Body of pancreas (tissue), 4 donors: ENCODE measurements at regions not wholly inside any gene's neighbourhood (a gene's known extent, or its start where the extent isn't known, plus 50 kb on each side); places are given as distances from the start of the nearest gene placed in this dataset.

Experiments used
- ATAC-seq: fragments of 150-250 bp; one replicate; pipeline ENCODE4 v1.9.1; 2016
- DNase-seq, 4 donors: peaks; one replicate each; pipeline ENCODE4 v3.0.0-alpha.2; 2019
- H3K27ac ChIP-seq, 4 donors: fragments of 200-600 bp; sonication (generic); 1 replicate in 3 of 4; 2 replicates in 1 of 4; pipeline versions ENCODE4 v1.5.1 to v1.6.1; 2016 to 2019; ENCODE audit warnings: mild to moderate bottlenecking in 1 of 4, mixed read lengths in 1 of 4, moderate library complexity in 1 of 4
- H3K27me3 ChIP-seq, 2 donors: fragments of 200-600 bp; sonication (generic); one replicate each; pipeline ENCODE4 v1.6.0; 2016; ENCODE audit warnings: mild to moderate bottlenecking in 1 of 2
- H3K36me3 ChIP-seq, 2 donors: fragments of 200-600 bp; sonication (generic); replicated peaks in 1 of 2; 2 replicates each; pipeline ENCODE4 v1.5.1; 2016; ENCODE audit warnings: low read depth in 2 of 2; ENCODE audit not compliant: insufficient read depth in 1 of 2
- H3K4me1 ChIP-seq: fragments of 200-600 bp; sonication (generic); one replicate; pipeline ENCODE4 v1.6.0; 2016
- H3K4me3 ChIP-seq, 2 donors: fragments of 200-600 bp; sonication (generic); 1 replicate in 1 of 2; 2 replicates in 1 of 2; pipeline ENCODE4 v1.5.1; 2016 to 2019
- H3K9me3 ChIP-seq, 3 donors: fragments of 200-600 bp; sonication (generic); 1 replicate in 2 of 3; 2 replicates in 1 of 3; pipeline ENCODE4 v1.5.1; 2016
- POLR2A ChIP-seq, 3 donors: fragments of 450-650 bp; IDR thresholded peaks; one replicate each; pipeline ENCODE4 v1.6.1; 2016; ENCODE audit warnings: antibody characterized with exemption in 3 of 3, mild to moderate bottlenecking in 2 of 3
- WGBS, 2 donors: methylation state at CpG; one replicate each; pipeline ENCODE4 v1.1.5; 2017; 5-methylcytosine and 5-hydroxymethylcytosine counted together
- intact Hi-C: fragments of 100-400 bp; cut with DNase I; formaldehyde crosslinking; loops from one replicate; pipeline ENCODE4 v1.15.1; 2023
- TF ChIP-seq, protein P1 (sequence below), 7 experiments: fragments of 450-650 bp in 4 of 7; fragments of 200-600 bp in 3 of 7; sonication (generic) in 3 of 7; IDR thresholded peaks; one replicate each; pipeline ENCODE4 v1.5.1; 2016 to 2019; ENCODE audit warnings: antibody characterized with exemption in 7 of 7

DNA sequence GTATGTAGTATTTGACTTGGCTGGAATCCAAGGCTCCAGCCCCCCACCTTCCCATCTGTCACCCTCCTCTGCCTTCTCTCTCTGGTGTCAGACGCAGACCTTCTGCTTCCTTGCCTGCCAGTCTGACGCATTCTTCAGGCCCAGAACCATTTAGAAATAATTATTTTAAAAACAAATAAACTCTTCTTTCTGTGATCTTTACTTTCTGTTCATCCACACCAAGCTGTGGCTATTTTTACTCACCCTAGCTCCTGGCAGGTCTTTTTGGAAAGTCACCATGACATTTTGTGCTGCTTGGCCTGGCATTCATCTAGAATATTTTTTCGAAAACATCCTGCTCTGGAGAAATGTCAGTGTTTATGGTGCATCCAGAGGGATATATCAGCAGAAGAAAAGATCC lies 330.7 kb upstream of the ASIC2 start:
- no peaks in the 10 kb centered on the region for H3K36me3 ChIP-seq
- TF ChIP-seq POLR2A (IDR thresholded peaks at IDR 0.05), result no peak
- TF ChIP-seq, protein P1, sequence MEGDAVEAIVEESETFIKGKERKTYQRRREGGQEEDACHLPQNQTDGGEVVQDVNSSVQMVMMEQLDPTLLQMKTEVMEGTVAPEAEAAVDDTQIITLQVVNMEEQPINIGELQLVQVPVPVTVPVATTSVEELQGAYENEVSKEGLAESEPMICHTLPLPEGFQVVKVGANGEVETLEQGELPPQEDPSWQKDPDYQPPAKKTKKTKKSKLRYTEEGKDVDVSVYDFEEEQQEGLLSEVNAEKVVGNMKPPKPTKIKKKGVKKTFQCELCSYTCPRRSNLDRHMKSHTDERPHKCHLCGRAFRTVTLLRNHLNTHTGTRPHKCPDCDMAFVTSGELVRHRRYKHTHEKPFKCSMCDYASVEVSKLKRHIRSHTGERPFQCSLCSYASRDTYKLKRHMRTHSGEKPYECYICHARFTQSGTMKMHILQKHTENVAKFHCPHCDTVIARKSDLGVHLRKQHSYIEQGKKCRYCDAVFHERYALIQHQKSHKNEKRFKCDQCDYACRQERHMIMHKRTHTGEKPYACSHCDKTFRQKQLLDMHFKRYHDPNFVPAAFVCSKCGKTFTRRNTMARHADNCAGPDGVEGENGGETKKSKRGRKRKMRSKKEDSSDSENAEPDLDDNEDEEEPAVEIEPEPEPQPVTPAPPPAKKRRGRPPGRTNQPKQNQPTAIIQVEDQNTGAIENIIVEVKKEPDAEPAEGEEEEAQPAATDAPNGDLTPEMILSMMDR (IDR thresholded peaks at IDR 0.05), result no peak
- no peaks in the 10 kb centered on the region for H3K27me3 ChIP-seq
- DNase-seq (no peak), ATAC-seq (no peak)
- 69 to 77% methylated on average over 3 of the region's 3 CpGs for WGBS, 2 donors
- no peak overlapping the region for H3K4me3 ChIP-seq
- no peak overlapping the region for H3K27ac ChIP-seq
- intact Hi-C loops, result no loop called here
- no peaks in the 10 kb centered on the region for H3K4me1 ChIP-seq
- H3K9me3 ChIP-seq, result no peaks in the 10 kb centered on the region

DNA sequence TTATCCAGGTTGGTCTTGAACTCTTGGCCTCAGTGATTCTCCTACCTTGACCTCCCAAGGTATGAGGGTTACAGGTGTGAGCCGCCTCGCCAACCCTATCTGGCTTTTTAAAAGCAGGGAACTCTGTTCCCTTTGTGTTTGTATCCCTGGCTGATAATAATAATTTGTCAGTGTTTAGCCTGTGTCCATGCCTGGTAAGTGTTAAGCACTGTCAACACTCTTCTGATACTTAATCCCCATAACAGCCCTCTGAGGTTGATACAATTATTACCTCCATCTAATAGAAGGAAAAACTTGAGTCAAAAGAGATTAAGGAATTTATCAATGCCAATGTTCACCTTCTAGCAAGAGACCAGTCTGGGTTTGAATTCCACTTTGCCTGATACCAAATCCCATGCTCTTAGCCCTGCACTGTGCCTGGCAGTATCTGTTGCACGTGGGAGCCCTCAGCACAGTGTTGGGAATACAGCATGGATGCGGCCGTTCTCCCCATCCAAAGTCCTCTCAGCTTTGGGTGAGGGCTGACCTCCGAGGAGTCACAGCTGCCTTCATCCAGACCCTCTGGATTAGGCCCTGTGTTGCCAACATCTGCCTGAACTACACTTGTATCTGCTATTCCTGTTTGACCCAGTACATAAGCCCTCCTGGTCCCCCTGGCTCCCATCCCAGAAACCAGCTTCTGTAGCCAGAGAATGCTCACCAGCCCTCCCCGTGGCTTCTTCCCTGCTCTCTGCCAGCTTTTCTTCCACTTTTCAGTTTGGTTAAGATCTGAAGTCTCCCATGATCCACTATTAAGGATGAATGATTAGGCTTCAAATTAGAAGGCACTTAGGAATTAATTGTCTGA lies 335.6 kb upstream of the ASIC2 start:
- WGBS, 2 donors, result 58 to 66% methylated on average over 5 to 7 of the region's 7 CpGs
- H3K4me3 ChIP-seq, result no peak overlapping the region
- intact Hi-C loops, result no loop called here
- H3K4me1 ChIP-seq, result no peaks in the 10 kb centered on the region
- H3K36me3 ChIP-seq, result no peaks in the 10 kb centered on the region
- TF ChIP-seq, protein P1 (IDR thresholded peaks at IDR 0.05), result no peak
- no peak for TF ChIP-seq POLR2A (IDR thresholded peaks at IDR 0.05)
- DNase-seq (no peak), ATAC-seq (no peak)
- H3K27me3 ChIP-seq, result no peaks in the 10 kb centered on the region
- H3K9me3 ChIP-seq, result no peaks in the 10 kb centered on the region
- H3K27ac ChIP-seq, result no peak overlapping the region

DNA sequence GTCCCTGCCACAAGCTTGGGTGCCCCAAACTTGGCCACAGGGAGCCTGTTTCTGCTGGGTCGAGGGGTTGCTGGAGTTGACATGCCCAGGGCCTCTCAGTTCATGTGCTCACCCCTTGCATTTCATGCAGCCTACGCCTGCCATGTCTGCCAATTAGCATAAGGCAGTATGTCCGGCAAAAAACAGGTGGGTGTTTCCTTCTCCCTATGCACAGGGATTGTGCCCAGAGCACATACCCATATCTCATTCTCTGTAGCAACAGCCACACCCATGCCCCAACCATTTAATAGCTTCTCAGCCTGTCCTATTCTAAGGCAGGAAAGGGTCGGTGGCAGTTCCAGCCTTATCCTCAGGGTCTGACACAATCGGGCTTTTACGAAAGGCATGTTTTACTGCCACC lies 340.4 kb upstream of the ASIC2 start:
- no peaks in the 10 kb centered on the region for H3K9me3 ChIP-seq
- intact Hi-C loops, result no loop called here
- no peak overlapping the region for H3K27ac ChIP-seq
- DNase-seq (no peak), ATAC-seq (no peak)
- H3K27me3 ChIP-seq, result no peaks in the 10 kb centered on the region
- H3K4me3 ChIP-seq, result no peak overlapping the region
- TF ChIP-seq POLR2A (IDR thresholded peaks at IDR 0.05), result no peak
- TF ChIP-seq, protein P1 (IDR thresholded peaks at IDR 0.05), result no peak
- WGBS, 2 donors, result 52 to 59% methylated on average over 2 to 6 of the region's 6 CpGs
- H3K4me1 ChIP-seq, result no peaks in the 10 kb centered on the region
- no peaks in the 10 kb centered on the region for H3K36me3 ChIP-seq

DNA sequence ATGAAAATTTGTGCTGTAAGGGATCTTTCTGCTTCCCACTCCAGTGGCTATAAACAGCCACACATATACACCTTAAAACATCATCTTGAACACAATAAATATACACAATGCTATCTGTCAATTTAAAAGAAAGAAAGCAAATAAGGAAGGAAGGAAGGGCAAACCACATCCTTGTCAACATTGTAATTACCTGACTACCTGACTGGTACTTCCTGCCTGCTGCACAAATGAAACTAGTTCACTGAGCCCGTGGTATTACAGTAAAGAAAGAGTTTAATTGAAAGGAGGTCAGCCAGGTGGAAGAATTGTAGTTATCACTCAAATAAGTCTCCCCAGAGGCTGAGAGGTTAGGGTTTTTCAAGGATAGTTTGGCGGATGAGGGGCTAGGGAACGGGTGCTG lies 344.4 kb upstream of the ASIC2 start:
- intact Hi-C loops, result no loop called here
- Histone ChIP-seq H3K4me3 (no peak overlapping the region), H3K9me3 (no peaks in the 10 kb centered on the region), H3K4me1 (no peaks in the 10 kb centered on the region), H3K27ac (no peak overlapping the region), H3K27me3 (no peaks in the 10 kb centered on the region), H3K36me3 (no peaks in the 10 kb centered on the region)
- TF ChIP-seq POLR2A (IDR thresholded peaks at IDR 0.05), result no peak
- TF ChIP-seq, protein P1 (IDR thresholded peaks at IDR 0.05), result no peak
- DNase-seq (no peak), ATAC-seq (no peak)
- WGBS, 2 donors, result 65 to 77% methylated on average over 3 of the region's 3 CpGs
